HUES6 (cell line): ENCODE measurements at regions not wholly inside any gene's neighbourhood (a gene's known extent, or its start where the extent isn't known, plus 50 kb on each side); places are given as distances from the start of the nearest gene placed in this dataset.
"Not testable (repeated sequence)": the region's sequence is repeated elsewhere in the genome, so short reads cannot be mapped to it uniquely, and the experiment has no call there.

Experiments
- H3K27ac ChIP-seq: 2 replicates; pipeline ENCODE4 v1.7.0; 2013; ENCODE audit warnings: low read depth, mild to moderate bottlenecking, low read length, inconsistent platforms
- H3K27me3 ChIP-seq: 2 replicates; pipeline ENCODE4 v1.6.1; 2013; ENCODE audit warnings: low read length; ENCODE audit not compliant: control insufficient read depth, insufficient read depth
- H3K36me3 ChIP-seq: 2 replicates; pipeline ENCODE4 v1.6.1; 2013; ENCODE audit warnings: low read length; ENCODE audit not compliant: control insufficient read depth, insufficient read depth
- H3K4me1 ChIP-seq: 2 replicates; pipeline ENCODE4 v1.6.1; 2013; ENCODE audit warnings: low read length; ENCODE audit not compliant: control insufficient read depth, insufficient read depth
- H3K4me3 ChIP-seq: 2 replicates; pipeline ENCODE4 v1.5.1; 2013; ENCODE audit warnings: low read depth, low read length
- H3K9ac ChIP-seq: one replicate; pipeline ENCODE4 v1.6.1; 2013; ENCODE audit warnings: mild to moderate bottlenecking, low read length
- H3K9me3 ChIP-seq: 2 replicates; pipeline ENCODE4 v1.6.1; 2013; ENCODE audit warnings: low read depth, low read length; ENCODE audit not compliant: control insufficient read depth, insufficient read depth

DNA sequence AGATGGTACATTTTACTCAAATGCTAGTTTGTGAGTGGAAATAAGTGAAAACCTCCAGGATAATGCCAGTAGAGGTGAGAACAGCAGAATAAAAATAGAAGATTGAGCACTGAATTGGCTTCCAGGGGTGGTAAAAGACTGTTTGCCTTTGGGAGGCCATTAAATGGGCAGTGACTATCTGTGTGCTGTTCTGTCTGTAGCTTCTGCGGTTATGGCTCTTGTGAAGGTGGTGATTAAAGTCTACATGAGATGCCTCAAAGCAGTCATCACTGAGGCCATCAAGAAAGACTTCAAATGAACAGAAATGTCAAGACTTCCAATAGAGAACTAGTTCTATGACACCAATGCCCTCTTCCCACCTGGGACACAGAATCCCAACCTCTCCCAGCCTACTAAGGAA lies 108.8 kb downstream of the EFHB start:
- H3K9me3 ChIP-seq, result no peaks in the 10 kb centered on the region
- no peak overlapping the region for H3K27ac ChIP-seq
- H3K9ac ChIP-seq, result no peak overlapping the region
- H3K27me3 ChIP-seq, result no peaks in the 10 kb centered on the region
- no peak overlapping the region for H3K4me3 ChIP-seq
- no peaks in the 10 kb centered on the region for H3K4me1 ChIP-seq
- no peaks in the 10 kb centered on the region for H3K36me3 ChIP-seq

GRCh38 chr3:19822805-19823204 lies 111.2 kb downstream of the EFHB start:
- no peak overlapping the region for H3K4me3 ChIP-seq
- no peaks in the 10 kb centered on the region for H3K36me3 ChIP-seq
- no peak overlapping the region for H3K9ac ChIP-seq
- H3K4me1 ChIP-seq, result no peaks in the 10 kb centered on the region
- no peaks in the 10 kb centered on the region for H3K9me3 ChIP-seq
- H3K27me3 ChIP-seq, result no peaks in the 10 kb centered on the region
- H3K27ac ChIP-seq, result no peak overlapping the region

- Histone ChIP-seq H3K27me3 (no peaks in the 10 kb centered on the region), H3K4me1 (no peaks in the 10 kb centered on the region), H3K4me3 (no peak overlapping the region), H3K9me3 (no peaks in the 10 kb centered on the region), H3K9ac (no peak overlapping the region), H3K27ac (no peak overlapping the region), H3K36me3 (no peaks in the 10 kb centered on the region)
Measured at GRCh38 chr3:19816631-19817030, 117.4 kb downstream of the EFHB start.

DNA sequence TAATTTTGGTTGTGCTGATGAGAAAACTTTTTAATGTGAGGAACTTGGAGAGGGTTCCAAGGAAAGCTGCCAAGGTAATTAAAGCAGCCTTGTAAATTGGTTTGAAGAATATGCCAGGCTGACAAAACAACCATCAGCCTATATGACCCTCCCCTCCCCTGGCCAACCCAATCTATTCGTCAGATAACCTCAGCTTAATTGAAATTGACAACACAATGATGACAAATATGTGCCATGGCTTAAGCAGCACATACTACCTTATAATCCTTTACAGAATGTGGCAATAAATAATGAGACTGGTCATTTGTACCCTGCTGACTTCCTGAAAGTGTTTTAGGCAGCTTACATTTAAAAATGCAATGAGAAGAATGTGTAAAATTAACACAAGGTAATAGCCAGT lies 118.2 kb downstream of the EFHB start:
- H3K36me3 ChIP-seq, result no peaks in the 10 kb centered on the region
- no peak overlapping the region for H3K9ac ChIP-seq
- H3K9me3 ChIP-seq, result no peaks in the 10 kb centered on the region
- no peaks in the 10 kb centered on the region for H3K4me1 ChIP-seq
- no peak overlapping the region for H3K27ac ChIP-seq
- no peaks in the 10 kb centered on the region for H3K27me3 ChIP-seq
- H3K4me3 ChIP-seq, result no peak overlapping the region

GRCh38 chr3:19813743-19814142 lies 120.3 kb downstream of the EFHB start:
- not testable (repeated sequence) for H3K4me3 ChIP-seq, H3K27ac ChIP-seq, H3K9me3 ChIP-seq, H3K4me1 ChIP-seq, H3K36me3 ChIP-seq, H3K9ac ChIP-seq, H3K27me3 ChIP-seq

- Histone ChIP-seq H3K4me3 (no peak overlapping the region), H3K27me3 (no peaks in the 10 kb centered on the region), H3K27ac (no peak overlapping the region), H3K9me3 (no peaks in the 10 kb centered on the region), H3K9ac (no peak overlapping the region), H3K36me3 (no peaks in the 10 kb centered on the region), H3K4me1 (peaks cover 13% of the 10 kb centered on the region)
Measured at GRCh38 chr3:19811689-19812088, 122.3 kb downstream of the EFHB start.

- Histone ChIP-seq H3K36me3 (no peaks in the 10 kb centered on the region), H3K9ac (no peak overlapping the region), H3K27ac (no peak overlapping the region), H3K9me3 (peaks cover 6% of the 10 kb centered on the region; the same call in 1 of the 2 replicates), H3K4me1 (peaks cover 13% of the 10 kb centered on the region), H3K27me3 (no peaks in the 10 kb centered on the region), H3K4me3 (no peak overlapping the region)
Measured at GRCh38 chr3:19808834-19809233, 125.2 kb downstream of the EFHB start.

DNA sequence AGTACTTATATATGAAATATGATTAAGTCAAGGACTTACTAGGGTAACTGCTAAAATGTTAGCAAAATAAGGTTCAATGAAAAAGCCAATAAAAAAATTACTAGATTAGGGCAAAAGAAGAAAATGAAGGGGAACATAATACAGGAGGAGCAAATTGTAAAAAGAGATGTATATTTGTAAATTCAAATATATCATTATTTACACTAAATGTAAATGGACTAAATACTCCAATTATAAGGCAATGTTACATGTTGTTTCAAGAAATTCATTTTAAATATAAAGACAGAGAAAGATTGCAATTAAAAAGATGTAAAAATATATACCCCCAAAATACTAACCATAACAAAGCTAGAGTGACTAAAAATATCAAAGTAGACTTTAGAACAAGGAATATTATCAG lies 134.1 kb downstream of the EFHB start:
- H3K9me3 ChIP-seq, result peaks cover 28% of the 10 kb centered on the region
- no peak overlapping the region for H3K9ac ChIP-seq
- H3K4me1 ChIP-seq, result no peaks in the 10 kb centered on the region
- H3K4me3 ChIP-seq, result no peak overlapping the region
- no peaks in the 10 kb centered on the region for H3K36me3 ChIP-seq
- H3K27ac ChIP-seq, result no peak overlapping the region
- H3K27me3 ChIP-seq, result no peaks in the 10 kb centered on the region

- H3K27ac ChIP-seq, result no peak overlapping the region
- peaks cover 25% of the 10 kb centered on the region for H3K9me3 ChIP-seq
Measured at GRCh38 chr3:19799115-19799514, 134.9 kb downstream of the EFHB start.

DNA sequence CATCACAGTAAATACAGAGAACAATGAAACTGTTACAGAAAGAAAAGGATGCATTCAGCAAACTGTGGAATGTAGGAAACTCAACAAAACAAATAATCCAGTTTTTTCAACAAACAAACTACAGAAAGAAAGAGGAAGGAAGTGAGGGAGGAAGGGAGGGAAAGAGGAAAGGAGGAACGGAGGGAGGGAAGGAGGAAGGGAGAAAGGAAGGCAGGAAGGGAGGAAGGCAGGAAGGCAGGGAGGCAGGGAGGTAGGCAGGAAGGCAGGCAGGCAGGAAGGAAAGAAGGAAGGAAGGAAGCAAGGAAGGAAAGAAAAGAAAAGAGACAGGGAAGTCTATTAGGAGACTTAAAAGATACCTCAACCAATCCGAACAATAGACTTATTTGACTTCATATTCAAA lies 135.7 kb downstream of the EFHB start:
- no peak overlapping the region for H3K27ac ChIP-seq
- no peak overlapping the region for H3K9ac ChIP-seq
- no peaks in the 10 kb centered on the region for H3K36me3 ChIP-seq
- no peaks in the 10 kb centered on the region for H3K4me1 ChIP-seq
- H3K27me3 ChIP-seq, result no peaks in the 10 kb centered on the region
- H3K9me3 ChIP-seq, result peaks cover 17% of the 10 kb centered on the region
- H3K4me3 ChIP-seq, result no peak overlapping the region

More at GRCh38 chr3:19799115-19799514, 134.9 kb downstream of the EFHB start:
- H3K4me3 ChIP-seq, result no peak overlapping the region
- no peaks in the 10 kb centered on the region for H3K4me1 ChIP-seq
- H3K36me3 ChIP-seq, result no peaks in the 10 kb centered on the region
- H3K9ac ChIP-seq, result no peak overlapping the region
- no peaks in the 10 kb centered on the region for H3K27me3 ChIP-seq

DNA sequence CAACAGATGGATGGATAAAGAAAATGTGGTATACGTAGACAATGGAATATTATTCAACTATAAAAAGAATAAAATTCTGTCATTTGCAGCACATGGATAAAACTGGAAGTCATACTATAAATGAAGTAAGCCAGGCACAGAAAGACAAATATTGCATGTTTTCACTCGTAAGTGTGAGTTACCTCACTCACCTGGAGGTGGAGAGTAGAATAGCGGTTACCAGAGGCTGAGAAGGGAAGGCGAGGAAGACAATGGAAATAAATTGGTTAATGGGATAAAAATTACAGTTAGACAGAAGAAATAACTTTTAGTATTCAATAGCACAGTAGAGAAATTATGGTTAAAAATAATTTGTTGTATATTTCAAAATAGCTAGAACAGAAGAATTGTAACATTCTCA lies 141.6 kb downstream of the EFHB start:
- no peaks in the 10 kb centered on the region for H3K9me3 ChIP-seq
- no peaks in the 10 kb centered on the region for H3K4me1 ChIP-seq
- H3K27me3 ChIP-seq, result no peaks in the 10 kb centered on the region
- no peaks in the 10 kb centered on the region for H3K36me3 ChIP-seq
- no peak overlapping the region for H3K27ac ChIP-seq
- H3K4me3 ChIP-seq, result no peak overlapping the region
- no peak overlapping the region for H3K9ac ChIP-seq

DNA sequence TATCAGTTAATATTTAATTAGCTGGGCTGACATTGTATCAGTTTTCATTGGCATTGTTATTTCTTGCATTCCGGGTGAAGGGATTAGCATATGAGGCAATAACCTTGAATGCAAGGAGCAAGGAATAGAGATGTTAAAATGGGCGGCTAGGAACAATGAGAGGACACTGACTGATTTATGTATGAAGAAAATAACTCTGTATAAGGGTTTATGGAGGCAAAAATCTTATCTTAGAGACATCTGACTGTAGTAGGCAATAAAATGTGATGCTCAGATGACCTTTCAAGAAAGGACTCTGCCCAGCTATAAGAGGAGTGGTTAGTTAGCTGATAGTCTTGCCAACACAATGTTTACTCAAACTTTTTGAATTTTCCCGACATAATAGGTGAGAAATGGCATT lies 158.3 kb downstream of the EFHB start:
- Histone ChIP-seq H3K27me3 (no peaks in the 10 kb centered on the region), H3K4me3 (no peak overlapping the region), H3K36me3 (no peaks in the 10 kb centered on the region), H3K27ac (no peak overlapping the region; the same call in 1 of the 2 replicates), H3K9me3 (no peaks in the 10 kb centered on the region), H3K9ac (no peak overlapping the region), H3K4me1 (peaks cover 21% of the 10 kb centered on the region)
